ENCODE measurements at regions not wholly inside any gene's neighbourhood (a gene's known extent, or its start where the extent isn't known, plus 50 kb on each side); places are given as distances from the start of the nearest gene placed in this dataset.

DNA sequence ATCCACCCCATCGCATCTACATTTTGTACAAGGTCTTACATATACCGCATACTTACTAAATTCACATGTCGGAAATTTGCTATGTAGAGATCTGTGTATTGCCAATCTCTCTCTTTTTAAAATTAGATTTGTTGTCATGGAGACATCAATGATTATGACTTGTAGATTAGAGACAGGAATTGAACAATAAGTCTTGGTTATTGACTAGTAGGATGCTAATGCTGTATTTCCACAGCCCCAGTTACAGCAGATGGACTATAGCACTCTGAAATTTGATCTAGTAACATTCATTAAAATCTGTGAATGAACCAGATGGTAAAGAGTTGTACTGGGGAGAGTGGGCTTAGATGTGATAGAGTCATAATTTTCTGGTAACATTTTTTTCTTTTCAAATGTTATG, 805.7 kb downstream of the SLC4A3 start:
- no peaks in the 10 kb centered on the region for H3K27me3 ChIP-seq
- no peak overlapping the region for H3K27ac ChIP-seq
- H3K4me3 ChIP-seq = no peak overlapping the region
- ATAC-seq (no peak), DNase-seq (no peak)
- H3K36me3 ChIP-seq = no peaks in the 10 kb centered on the region
- TF ChIP-seq, protein P1, sequence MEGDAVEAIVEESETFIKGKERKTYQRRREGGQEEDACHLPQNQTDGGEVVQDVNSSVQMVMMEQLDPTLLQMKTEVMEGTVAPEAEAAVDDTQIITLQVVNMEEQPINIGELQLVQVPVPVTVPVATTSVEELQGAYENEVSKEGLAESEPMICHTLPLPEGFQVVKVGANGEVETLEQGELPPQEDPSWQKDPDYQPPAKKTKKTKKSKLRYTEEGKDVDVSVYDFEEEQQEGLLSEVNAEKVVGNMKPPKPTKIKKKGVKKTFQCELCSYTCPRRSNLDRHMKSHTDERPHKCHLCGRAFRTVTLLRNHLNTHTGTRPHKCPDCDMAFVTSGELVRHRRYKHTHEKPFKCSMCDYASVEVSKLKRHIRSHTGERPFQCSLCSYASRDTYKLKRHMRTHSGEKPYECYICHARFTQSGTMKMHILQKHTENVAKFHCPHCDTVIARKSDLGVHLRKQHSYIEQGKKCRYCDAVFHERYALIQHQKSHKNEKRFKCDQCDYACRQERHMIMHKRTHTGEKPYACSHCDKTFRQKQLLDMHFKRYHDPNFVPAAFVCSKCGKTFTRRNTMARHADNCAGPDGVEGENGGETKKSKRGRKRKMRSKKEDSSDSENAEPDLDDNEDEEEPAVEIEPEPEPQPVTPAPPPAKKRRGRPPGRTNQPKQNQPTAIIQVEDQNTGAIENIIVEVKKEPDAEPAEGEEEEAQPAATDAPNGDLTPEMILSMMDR (IDR thresholded peaks at IDR 0.05) = no peak
- H3K9me3 ChIP-seq = no peaks in the 10 kb centered on the region
- intact Hi-C loops (cut with DNase I) = no loop called here
- H3K4me1 ChIP-seq = no peaks in the 10 kb centered on the region

DNA sequence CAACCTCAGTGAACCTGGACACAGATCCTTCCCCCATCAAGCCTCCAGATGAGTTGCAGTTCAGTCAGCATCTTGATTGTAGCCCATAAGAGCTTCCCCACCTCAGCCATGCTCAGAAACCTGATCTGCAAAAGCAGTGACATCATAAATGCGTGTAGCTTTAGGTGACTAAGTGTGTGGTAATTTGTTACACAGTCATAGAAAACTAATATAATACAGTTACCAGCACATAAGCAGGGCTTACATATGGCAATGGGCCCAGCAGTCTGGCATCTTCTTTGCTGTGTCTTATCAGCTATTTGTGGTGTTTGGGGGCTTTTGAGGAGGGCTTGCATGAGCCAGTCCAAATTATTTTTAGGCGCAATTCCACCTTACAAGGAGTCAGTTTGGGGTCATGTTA, 807.0 kb downstream of the SLC4A3 start:
- no peaks in the 10 kb centered on the region for H3K27me3 ChIP-seq
- H3K4me3 ChIP-seq = no peak overlapping the region
- TF ChIP-seq, protein P1 (IDR thresholded peaks at IDR 0.05) = no peak
- no peak for ATAC-seq
- no peaks in the 10 kb centered on the region for H3K9me3 ChIP-seq
- intact Hi-C loops (cut with DNase I) = no loop called here
- no peak for DNase-seq
- H3K27ac ChIP-seq = no peak overlapping the region
- H3K4me1 ChIP-seq = no peaks in the 10 kb centered on the region
- H3K36me3 ChIP-seq = no peaks in the 10 kb centered on the region

DNA sequence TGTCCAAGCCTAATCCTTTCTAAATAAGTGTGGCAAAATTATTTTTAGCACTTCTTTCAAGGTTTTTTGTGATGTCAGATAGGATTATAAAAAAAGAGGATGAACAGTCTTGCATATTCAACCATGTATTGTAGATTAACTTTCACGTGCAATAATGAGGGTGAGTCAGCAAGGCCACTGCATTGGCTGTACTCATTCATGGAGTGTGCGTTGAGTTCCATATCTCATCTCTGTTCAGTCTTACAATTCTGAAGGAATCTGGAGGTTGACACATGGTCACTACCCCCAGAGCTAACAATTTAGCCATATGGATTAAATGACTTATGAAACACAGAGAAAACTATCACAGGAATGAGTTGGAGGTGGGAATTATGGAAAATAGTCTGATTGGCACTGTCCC, 810.5 kb downstream of the SLC4A3 start:
- no peak for DNase-seq
- intact Hi-C loops (cut with DNase I) = no loop called here
- Histone ChIP-seq H3K4me1 (no peaks in the 10 kb centered on the region), H3K27ac (no peak overlapping the region), H3K4me3 (no peak overlapping the region), H3K9me3 (no peaks in the 10 kb centered on the region), H3K36me3 (no peaks in the 10 kb centered on the region), H3K27me3 (no peaks in the 10 kb centered on the region)
- TF ChIP-seq, protein P1 (IDR thresholded peaks at IDR 0.05) = no peak
- ATAC-seq = no peak

DNA sequence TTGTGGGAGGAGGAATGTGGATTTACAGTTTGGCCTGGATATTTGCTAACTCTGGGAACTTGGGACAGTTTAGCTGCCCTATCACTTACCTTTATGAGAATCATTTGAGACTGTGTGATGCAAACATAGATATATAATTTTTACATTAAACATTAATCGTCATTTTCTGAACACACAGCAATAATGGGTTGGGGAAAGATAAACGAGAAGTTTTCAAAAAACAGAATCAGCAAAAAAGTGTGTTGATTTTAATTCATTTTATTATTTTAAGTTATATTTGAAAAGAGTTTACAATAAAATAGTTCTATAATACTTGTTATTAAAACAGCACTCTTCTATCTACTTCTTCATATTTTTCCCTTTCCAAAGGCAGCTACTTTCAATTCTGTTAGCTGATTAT, 813.3 kb downstream of the SLC4A3 start:
- Histone ChIP-seq H3K27ac (no peak overlapping the region), H3K4me3 (no peak overlapping the region), H3K36me3 (no peaks in the 10 kb centered on the region), H3K27me3 (no peaks in the 10 kb centered on the region), H3K9me3 (no peaks in the 10 kb centered on the region), H3K4me1 (no peaks in the 10 kb centered on the region)
- DNase-seq = no peak
- TF ChIP-seq, protein P1 (IDR thresholded peaks at IDR 0.05) = no peak
- ATAC-seq = no peak
- intact Hi-C loops (cut with DNase I) = no loop called here

DNA sequence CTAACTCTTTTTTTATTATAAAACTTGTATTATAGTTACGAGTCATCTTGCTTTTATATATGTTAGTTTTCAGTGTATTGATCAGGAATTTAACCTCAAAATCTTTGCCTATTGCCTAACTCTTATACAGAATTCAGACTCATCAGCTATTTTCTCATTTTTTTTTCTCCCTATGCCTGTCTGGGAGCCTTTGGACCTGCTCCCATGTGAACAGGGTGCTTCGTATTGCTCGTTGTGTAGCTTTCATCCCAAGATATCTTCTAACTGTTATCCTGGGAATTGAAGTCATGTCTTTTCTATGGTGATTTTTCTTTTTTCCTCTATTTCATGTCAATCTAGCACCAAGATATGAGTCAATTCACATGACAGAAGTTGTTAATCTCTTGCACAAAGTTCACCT, 814.0 kb downstream of the SLC4A3 start:
- ATAC-seq (no peak), DNase-seq (no peak)
- no peaks in the 10 kb centered on the region for H3K27me3 ChIP-seq
- no peak overlapping the region for H3K4me3 ChIP-seq
- intact Hi-C loops (cut with DNase I) = no loop called here
- H3K4me1 ChIP-seq = no peaks in the 10 kb centered on the region
- TF ChIP-seq, protein P1 (IDR thresholded peaks at IDR 0.05) = no peak
- H3K9me3 ChIP-seq = no peaks in the 10 kb centered on the region
- no peaks in the 10 kb centered on the region for H3K36me3 ChIP-seq
- H3K27ac ChIP-seq = no peak overlapping the region
